HG03575 (cell line): ENCODE measurements at regions not wholly inside any gene's neighbourhood (a gene's known extent, or its start where the extent isn't known, plus 50 kb on each side); places are given as distances from the start of the nearest gene placed in this dataset.
"Not testable (repeated sequence)": the region's sequence is repeated elsewhere in the genome, so short reads cannot be mapped to it uniquely, and the experiment has no call there.

ENCODE experiments used
- ATAC-seq: cut with Tn5 transposase; IDR thresholded peaks from one replicate; pipeline ENCODE4 v1.9.1; 2021; ENCODE audit not compliant: unreplicated experiment, insufficient number of reproducible peaks, low FRiP score; ENCODE audit errors: extremely low read depth

- ATAC-seq, result no peak
Observed at GRCh38 chr10:8323428-8324054, 269.1 kb downstream of the GATA3 start.

- ATAC-seq, result no peak
Observed at GRCh38 chr10:8325024-8325980, 270.8 kb downstream of the GATA3 start.

GRCh38 chr10:8326396-8327139 is 272.1 kb downstream of the GATA3 start:
- ATAC-seq, result no peak

GRCh38 chr10:8327140-8327423 is 272.6 kb downstream of the GATA3 start:
- ATAC-seq, result no peak

GRCh38 chr10:8331387-8331786 is 276.9 kb downstream of the GATA3 start:
- no peak for ATAC-seq

- no peak for ATAC-seq
Observed at GRCh38 chr10:8331896-8332729, 277.6 kb downstream of the GATA3 start.

GRCh38 chr10:8332730-8333111 is 278.2 kb downstream of the GATA3 start:
- no peak for ATAC-seq

GRCh38 chr10:8334631-8335030 is 280.1 kb downstream of the GATA3 start:
- ATAC-seq, result no peak

GRCh38 chr10:8336629-8337331 is 282.3 kb downstream of the GATA3 start:
- no peak for ATAC-seq

GRCh38 chr10:8337332-8337651 is 282.8 kb downstream of the GATA3 start:
- ATAC-seq, result no peak

- ATAC-seq, result no peak
Observed at GRCh38 chr10:8338177-8338766, 283.8 kb downstream of the GATA3 start.

- ATAC-seq, result no peak
Observed at GRCh38 chr10:8344756-8345155, 290.3 kb downstream of the GATA3 start.

GRCh38 chr10:8346861-8347260 is 292.4 kb downstream of the GATA3 start:
- no peak for ATAC-seq

GRCh38 chr10:8347614-8348013 is 293.1 kb downstream of the GATA3 start:
- not testable (repeated sequence) for ATAC-seq

- ATAC-seq, result no peak
Observed at GRCh38 chr10:8349610-8350249, 295.2 kb downstream of the GATA3 start.

GRCh38 chr10:8350250-8350967 is 295.9 kb downstream of the GATA3 start:
- ATAC-seq, result no peak
